Fibroblast of lung (primary cell): ENCODE measurements at regions not wholly inside any gene's neighbourhood (a gene's known extent, or its start where the extent isn't known, plus 50 kb on each side); places are given as distances from the start of the nearest gene placed in this dataset.

ENCODE experiments used
- DNase-seq, 2 donors: peaks; one replicate each; pipeline versions ENCODE4 v3.0.0 to v3.0.0-alpha.2; 2010; ENCODE audit warnings: low read depth in 2 of 2
- H2AFZ ChIP-seq: 2 replicates; pipeline ENCODE4 v1.5.1; 2012; ENCODE audit warnings: low read length, control low read depth, inconsistent platforms
- H3K27ac ChIP-seq: 2 replicates; pipeline ENCODE4 v1.5.1; 2011; ENCODE audit warnings: low read length, control low read depth; ENCODE audit not compliant: insufficient read depth
- H3K27me3 ChIP-seq: 2 replicates; pipeline ENCODE4 v1.5.1; 2011; ENCODE audit warnings: mild to moderate bottlenecking, low read length; ENCODE audit not compliant: control insufficient read depth, insufficient read depth
- H3K36me3 ChIP-seq: 2 replicates; pipeline ENCODE4 v1.5.1; 2011; ENCODE audit warnings: low read length; ENCODE audit not compliant: control insufficient read depth, insufficient read depth
- H3K4me1 ChIP-seq: 2 replicates; pipeline ENCODE4 v1.5.1; 2011; ENCODE audit warnings: low read length; ENCODE audit not compliant: control insufficient read depth, insufficient read depth; ENCODE audit errors: extremely low read depth
- H3K4me2 ChIP-seq: 2 replicates; pipeline ENCODE4 v1.5.1; 2011; ENCODE audit warnings: low read length, control low read depth; ENCODE audit not compliant: insufficient read depth; ENCODE audit errors: extremely low read depth
- H3K4me3 ChIP-seq, 4 experiments: fragments of 200-600 bp in 1 of 4; sonication (generic) in 1 of 4; replicated peaks in 1 of 4; 2 replicates each; pipeline ENCODE4 v1.5.1; 2011 to 2016; ENCODE audit warnings: low read length in 4 of 4, low read depth in 3 of 4, mild to moderate bottlenecking in 3 of 4, control low read depth in 2 of 4, inconsistent platforms in 1 of 4, mixed read lengths in 1 of 4; ENCODE audit not compliant: insufficient read depth in 1 of 4; ENCODE audit errors: control extremely low read depth in 1 of 4
- H3K79me2 ChIP-seq: 2 replicates; pipeline ENCODE4 v1.5.1; 2012; ENCODE audit warnings: mild to moderate bottlenecking, low read length, inconsistent platforms; ENCODE audit not compliant: control insufficient read depth, insufficient read depth
- H3K9ac ChIP-seq: 2 replicates; pipeline ENCODE4 v1.5.1; 2011; ENCODE audit warnings: mild to moderate bottlenecking, low read length, control low read depth; ENCODE audit not compliant: insufficient read depth
- H3K9me3 ChIP-seq: 2 replicates; pipeline ENCODE4 v1.5.1; 2012; ENCODE audit warnings: low read depth, low read length; ENCODE audit not compliant: control insufficient read depth, insufficient read depth
- H4K20me1 ChIP-seq: 2 replicates; pipeline ENCODE4 v1.5.1; 2011; ENCODE audit warnings: low read length; ENCODE audit not compliant: control insufficient read depth, insufficient read depth; ENCODE audit errors: extremely low read depth
- CTCF ChIP-seq, 2 donors: IDR thresholded peaks in 1 of 2; conservative IDR thresholded peaks in 1 of 2; 1 replicate in 1 of 2; 2 replicates in 1 of 2; pipeline ENCODE4 v1.5.1; 2011 to 2012; ENCODE audit warnings: low read length in 2 of 2, control low read depth in 1 of 2, inconsistent platforms in 1 of 2, low read depth in 1 of 2, mild to moderate bottlenecking in 1 of 2
- EZH2 ChIP-seq: IDR thresholded peaks from 2 replicates; pipeline ENCODE4 v1.5.1; 2012; ENCODE audit warnings: low read length, control low read depth, mild to moderate bottlenecking; ENCODE audit errors: missing control alignments

- Histone ChIP-seq H3K4me3 (no peak overlapping the region), H3K9ac (no peak overlapping the region), H4K20me1 (no peaks in the 10 kb centered on the region), H3K79me2 (no peaks in the 10 kb centered on the region), H3K36me3 (no peaks in the 10 kb centered on the region), H3K4me2 (no peak overlapping the region), H3K4me1 (no peaks in the 10 kb centered on the region), H3K9me3 (no peaks in the 10 kb centered on the region), H3K27ac (no peak overlapping the region), H2AFZ (no peak overlapping the region), H3K27me3 (no peaks in the 10 kb centered on the region)
- TF ChIP-seq CTCF (conservative IDR thresholded peaks at IDR 0.05 in 1 of 2, IDR thresholded peaks at IDR 0.05 in 1 of 2; ENCODE audit: low read depth in 1 of 2, low read length in 2 of 2), result no peak
- no peak for TF ChIP-seq EZH2
- no peak for DNase-seq
Observed at GRCh38 chr17:69749911-69750310, 325.1 kb upstream of the KCNJ16 start.

GRCh38 chr17:69757688-69758430 lies 317.2 kb upstream of the KCNJ16 start:
- TF ChIP-seq CTCF (conservative IDR thresholded peaks at IDR 0.05 in 1 of 2, IDR thresholded peaks at IDR 0.05 in 1 of 2; ENCODE audit: low read depth in 1 of 2, low read length in 2 of 2) (no peak), EZH2 (no peak)
- H3K79me2 ChIP-seq, result no peaks in the 10 kb centered on the region
- no peaks in the 10 kb centered on the region for H3K36me3 ChIP-seq
- H4K20me1 ChIP-seq, result no peaks in the 10 kb centered on the region
- no peak overlapping the region for H3K4me3 ChIP-seq
- no peak overlapping the region for H2AFZ ChIP-seq
- no peaks in the 10 kb centered on the region for H3K27me3 ChIP-seq
- no peak overlapping the region for H3K9ac ChIP-seq
- H3K4me1 ChIP-seq, result peaks cover 11% of the 10 kb centered on the region
- no peak overlapping the region for H3K27ac ChIP-seq
- peak overlapping the region; percentile 16 for H3K4me2 ChIP-seq
- no peaks in the 10 kb centered on the region for H3K9me3 ChIP-seq
- peak; percentile 89 to 97 for DNase-seq

- Histone ChIP-seq H3K4me1 (peaks cover 24% of the 10 kb centered on the region), H3K9ac (no peak overlapping the region), H3K4me2 (no peak overlapping the region), H3K4me3 (no peak overlapping the region), H3K27ac (no peak overlapping the region), H4K20me1 (no peaks in the 10 kb centered on the region), H3K9me3 (no peaks in the 10 kb centered on the region), H3K27me3 (no peaks in the 10 kb centered on the region), H3K36me3 (no peaks in the 10 kb centered on the region), H2AFZ (no peak overlapping the region), H3K79me2 (no peaks in the 10 kb centered on the region)
- no peak for DNase-seq
- TF ChIP-seq CTCF (conservative IDR thresholded peaks at IDR 0.05 in 1 of 2, IDR thresholded peaks at IDR 0.05 in 1 of 2; ENCODE audit: low read depth in 1 of 2, low read length in 2 of 2), result no peak
- no peak for TF ChIP-seq EZH2
Observed at GRCh38 chr17:69760562-69760961, 314.5 kb upstream of the KCNJ16 start.
